HG03575 (cell line): ENCODE measurements at regions not wholly inside any gene's neighbourhood (a gene's known extent, or its start where the extent isn't known, plus 50 kb on each side); places are given as distances from the start of the nearest gene placed in this dataset.

Source experiments
- ATAC-seq: cut with Tn5 transposase; IDR thresholded peaks from one replicate; pipeline ENCODE4 v1.9.1; 2021; ENCODE audit not compliant: unreplicated experiment, insufficient number of reproducible peaks, low FRiP score; ENCODE audit errors: extremely low read depth

DNA sequence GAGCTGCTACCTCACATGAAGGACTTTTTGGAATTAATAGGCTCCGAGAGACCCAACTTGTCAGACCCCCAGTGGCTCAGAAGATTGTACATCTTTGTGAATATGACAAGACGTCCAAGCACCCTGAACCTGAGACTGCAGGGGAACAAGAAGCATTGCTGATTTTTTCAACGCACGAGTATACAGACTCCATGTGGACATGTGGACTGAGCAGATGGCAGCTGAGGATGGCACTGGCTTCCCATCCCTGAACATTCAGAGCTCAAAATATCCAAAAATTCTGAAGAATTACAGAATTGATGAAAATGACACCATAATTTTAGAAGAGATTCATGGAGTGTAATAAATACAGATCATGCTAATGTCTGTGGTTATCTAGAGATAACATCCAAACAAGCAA, 254.1 kb downstream of the MZT1 start:
- ATAC-seq: no peak

DNA sequence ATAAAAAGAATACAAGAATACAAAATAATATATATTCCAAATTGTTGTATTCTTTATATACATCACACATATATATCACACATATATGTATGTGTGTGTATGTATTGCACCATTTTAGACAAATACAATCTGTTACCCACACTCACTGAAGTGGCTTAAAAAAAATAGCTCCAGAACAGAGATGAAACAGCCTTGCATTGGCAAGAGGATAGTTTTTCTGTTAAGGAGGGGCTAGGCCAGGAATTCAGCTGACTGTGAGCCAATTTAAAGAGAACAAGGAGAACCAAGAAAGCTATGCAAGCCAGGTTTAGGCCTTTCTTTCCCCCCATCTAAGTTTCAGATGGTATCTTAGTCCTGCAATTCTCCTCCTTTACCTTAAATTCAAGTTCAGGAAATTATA, 257.5 kb downstream of the MZT1 start:
- no peak for ATAC-seq

DNA sequence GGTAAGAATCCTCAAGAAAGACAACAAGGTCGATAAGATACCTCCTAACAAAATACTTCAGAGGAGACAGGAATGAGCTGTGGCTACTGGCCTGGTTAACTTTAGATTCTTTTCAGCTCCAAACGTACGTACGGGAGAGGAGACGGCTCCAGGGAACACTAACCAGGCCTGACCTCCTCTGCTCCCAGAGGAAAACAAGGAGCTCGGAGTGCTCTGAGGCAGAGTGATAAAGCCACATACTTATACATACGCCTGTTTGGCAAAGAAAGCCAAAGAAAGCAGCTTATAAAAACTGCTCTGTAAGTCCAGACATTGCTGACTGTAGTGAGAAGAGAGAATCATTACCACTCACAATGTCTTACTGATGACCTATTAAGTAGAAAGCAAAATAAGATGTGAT, 263.9 kb downstream of the MZT1 start:
- no peak for ATAC-seq

DNA sequence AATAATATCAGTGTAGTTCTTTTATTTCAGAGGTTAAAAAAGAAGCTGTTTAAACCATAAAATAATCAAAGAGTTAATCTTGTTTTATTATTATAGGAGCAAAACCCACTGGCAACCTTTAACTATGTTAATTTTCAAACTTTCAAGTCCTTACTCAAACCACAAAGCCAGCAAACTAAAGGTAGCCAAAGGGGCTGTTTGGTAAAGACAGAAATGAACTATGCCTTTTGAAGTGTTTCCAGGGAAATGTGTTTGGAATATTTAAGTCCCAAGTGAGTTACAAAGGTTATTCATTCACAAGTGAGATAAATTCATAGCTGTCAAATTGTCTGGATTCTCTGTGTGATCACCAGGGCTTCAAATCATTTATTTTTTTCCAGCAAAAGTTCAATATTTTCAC, 264.7 kb downstream of the MZT1 start:
- no peak for ATAC-seq

DNA sequence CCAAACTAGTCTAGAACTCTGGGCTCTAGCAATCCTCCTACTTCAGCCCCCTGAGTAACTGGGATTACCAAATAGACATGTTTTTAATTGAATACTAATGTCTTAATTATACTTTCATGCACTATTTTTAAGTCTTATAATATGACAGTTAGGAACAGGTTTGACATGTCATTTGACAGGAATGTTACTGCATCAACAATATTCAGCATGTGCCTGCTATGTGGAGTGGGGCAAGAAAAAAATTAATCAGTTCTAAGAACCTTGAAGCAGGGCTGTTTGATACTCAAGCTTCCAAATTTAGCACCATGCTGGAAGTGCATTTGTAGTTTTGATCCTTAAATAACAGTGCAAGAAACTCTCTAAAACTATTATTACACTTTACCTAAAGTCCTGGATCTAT, 265.3 kb downstream of the MZT1 start:
- no peak for ATAC-seq

DNA sequence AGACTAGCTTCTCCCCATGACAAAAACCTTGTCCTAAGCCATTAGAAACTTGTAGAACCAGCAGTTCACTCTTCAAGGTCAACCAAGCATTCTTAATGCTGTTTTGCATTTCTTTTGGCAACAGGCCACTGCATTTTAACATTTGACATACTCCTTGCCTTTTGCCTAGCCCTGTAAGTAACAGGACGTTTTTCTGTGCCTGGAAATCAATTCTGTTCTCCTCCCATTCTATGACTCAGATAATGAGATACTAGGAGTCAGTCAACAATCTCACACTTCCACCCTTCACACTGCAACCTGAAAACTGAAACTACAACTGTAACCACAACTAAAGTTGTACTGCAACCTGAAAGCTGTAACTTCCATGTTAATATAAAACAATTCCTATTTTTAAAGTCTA, 268.7 kb downstream of the MZT1 start:
- no peak for ATAC-seq

DNA sequence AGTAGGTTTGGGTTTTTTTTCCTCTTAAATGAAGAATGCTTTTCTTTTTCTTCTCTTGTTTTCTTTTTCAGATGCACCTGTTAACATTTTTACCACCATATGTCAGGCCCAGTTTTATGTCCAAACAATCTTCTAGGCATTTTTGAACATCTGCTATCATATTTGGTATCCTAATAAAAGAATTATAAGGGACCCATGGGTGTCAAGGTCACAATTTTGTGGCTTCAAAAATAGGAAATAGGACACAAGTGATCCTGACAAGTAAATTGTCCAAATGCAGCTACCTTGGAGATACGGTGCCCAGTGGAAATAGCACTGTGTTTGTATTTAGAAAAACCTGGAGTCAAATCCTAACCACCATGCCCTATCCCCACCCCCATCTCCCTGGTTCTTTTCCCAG, 270.3 kb downstream of the MZT1 start:
- ATAC-seq: no peak

DNA sequence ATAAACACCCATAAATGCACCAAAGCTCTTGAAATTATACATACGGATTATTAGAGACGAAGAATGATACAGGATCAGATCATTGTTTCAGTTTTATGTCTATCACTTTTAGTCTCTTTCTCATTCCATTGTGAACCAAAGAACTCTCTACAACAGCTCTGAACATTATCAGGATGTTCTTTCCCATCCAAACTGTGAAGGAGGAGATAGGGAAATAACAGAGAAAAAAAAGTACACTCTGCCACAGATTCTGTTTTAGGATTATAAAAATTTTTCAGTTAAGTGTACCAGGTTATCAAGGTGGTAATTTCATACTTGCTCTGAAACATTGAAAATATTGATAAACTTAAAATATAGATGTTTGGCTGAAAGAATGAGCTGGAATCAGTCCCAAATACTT, 270.9 kb downstream of the MZT1 start:
- ATAC-seq: no peak

DNA sequence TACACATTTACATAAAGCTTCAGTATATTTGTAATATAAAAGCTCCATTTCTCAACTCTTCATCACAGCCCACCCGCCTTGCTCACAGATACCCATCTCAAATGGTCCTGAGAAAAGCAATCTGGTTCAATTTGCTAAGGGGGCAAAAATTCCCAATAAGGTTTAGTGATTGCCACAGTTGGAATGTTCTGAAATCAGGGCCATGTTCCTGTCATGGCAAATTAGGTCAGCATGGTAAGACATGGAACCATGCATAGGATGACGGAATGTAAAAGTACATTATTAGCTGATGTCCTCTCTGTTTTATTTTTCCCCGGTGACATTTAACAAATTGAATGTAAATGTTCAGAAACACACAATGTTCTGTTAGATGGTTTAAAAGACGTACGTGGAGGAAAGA, 274.3 kb downstream of the MZT1 start:
- ATAC-seq: no peak

DNA sequence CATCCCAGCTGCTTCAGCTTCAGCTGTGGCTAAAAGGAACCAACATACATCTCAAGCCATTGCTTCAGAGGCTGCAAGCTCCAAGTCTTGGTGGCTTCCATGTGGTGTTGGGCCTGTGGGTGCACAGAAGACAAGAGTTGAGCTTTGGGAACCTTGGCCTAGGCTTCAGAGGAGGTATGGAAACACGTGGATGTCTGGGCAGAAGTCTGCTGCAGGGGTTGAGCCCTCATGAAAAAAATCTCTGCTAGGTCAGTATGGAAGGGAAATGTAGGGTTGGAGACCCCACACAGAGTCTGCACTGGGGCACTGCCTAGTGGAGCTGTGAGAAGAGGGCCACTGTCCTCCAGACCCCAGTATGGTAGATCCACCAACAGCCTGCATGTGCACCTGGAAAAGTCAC, 279.3 kb downstream of the MZT1 start:
- ATAC-seq: no peak

DNA sequence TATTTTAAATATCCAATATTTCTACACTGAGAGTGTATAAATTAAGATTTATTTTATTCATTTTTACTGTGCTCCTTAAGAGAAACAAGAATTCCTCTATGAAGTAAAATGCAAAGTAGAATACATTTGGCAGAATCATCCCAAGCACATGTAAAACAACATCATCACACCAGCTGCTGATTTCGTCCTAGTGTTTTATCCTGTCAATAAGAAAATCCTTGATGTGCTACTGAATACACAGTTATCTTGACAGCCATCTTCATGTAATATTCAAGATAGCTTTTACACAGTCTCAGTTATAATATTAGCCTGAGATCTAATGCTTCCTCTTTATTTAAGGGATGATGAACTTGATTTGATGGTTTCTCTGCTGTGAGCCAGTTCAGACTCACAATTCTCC, 282.4 kb downstream of the MZT1 start:
- no peak for ATAC-seq

DNA sequence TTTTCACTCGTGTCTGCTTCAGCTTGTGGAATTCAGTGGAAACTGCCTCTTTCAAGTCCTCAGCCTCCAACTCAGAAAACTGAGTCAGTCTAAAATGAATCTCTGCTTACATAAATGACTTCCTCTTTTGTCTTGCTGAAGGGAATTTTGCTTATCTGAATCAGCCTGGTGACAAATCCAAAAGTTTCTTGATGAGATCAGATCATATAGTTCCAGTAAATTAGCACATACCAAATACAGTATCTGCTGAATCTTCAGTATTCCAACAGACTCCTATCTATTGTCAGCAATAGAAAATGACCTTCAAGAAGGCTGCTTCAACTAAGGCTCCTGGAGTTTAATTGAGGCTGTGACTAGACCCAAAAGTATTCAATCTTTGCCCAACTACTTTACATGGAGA, 290.0 kb downstream of the MZT1 start:
- ATAC-seq: no peak

DNA sequence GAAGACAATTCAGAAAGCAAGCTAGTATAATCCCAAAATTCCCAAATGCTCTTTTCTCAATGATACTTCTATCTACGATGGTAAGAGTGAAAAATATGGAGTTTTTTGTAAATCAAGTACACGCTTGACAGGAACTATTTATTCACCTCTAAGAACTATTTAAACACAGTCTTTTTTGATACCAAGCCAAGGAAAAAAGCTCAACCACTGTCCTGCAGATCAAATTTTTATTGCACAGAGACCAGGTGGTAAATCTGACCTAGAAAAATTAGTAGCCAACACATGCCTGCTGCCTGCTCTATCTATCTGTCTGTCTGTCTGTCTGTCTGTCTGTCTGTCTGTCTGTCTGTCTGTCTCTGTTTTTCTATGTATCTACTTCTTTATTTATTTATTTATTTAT, 292.2 kb downstream of the MZT1 start:
- ATAC-seq: no peak

DNA sequence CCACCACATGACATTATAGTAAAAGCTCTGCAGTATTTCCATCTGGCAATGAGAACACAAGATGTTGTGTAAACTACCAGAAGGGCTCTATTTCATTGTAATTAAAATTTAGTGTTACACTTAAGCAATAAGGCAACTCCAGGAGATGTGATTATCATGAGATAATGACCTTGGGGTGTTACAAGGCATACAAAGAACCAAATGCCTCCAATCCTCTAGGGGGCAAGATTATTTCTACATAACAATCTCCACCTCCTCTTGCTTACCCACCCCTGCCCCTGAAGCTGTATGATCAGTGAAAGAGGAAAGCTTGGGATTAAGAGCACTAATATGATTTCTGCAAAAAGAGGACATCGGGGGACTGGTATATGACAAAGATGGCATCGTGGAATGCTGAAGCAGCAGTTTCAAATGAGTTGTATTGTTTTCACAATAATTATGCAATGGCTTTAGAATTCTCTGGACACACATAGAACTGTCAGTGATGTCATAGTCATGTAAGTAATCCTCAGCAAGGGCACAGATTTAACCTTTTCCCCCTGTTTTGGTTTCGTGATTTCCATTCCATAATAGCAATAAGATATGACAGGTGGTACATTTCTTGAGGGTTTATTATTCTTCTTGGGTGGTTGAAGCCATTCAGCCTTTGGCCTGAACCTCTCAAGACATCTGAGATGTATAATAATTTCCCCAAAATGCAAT, 295.3 kb downstream of the MZT1 start:
- no peak for ATAC-seq

DNA sequence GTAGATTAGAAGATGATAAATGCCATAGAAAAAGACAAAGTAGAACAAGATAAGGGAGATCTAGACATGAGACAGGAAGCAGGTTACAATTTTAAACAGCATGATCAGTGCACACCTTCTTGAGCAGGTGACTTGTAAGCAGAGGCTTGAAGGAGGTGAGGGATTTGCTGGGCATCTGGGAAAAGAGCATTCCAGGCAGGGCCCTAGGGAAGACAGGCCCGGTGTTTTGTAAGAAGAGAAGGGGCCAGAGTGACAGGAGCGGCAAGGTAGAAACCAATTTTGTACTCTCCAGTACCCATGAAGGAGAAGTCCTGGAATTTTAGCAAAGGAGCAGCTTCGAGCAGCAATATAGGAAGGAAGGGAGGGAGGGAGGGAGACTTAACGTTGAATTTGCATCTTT, 296.5 kb downstream of the MZT1 start:
- no peak for ATAC-seq

DNA sequence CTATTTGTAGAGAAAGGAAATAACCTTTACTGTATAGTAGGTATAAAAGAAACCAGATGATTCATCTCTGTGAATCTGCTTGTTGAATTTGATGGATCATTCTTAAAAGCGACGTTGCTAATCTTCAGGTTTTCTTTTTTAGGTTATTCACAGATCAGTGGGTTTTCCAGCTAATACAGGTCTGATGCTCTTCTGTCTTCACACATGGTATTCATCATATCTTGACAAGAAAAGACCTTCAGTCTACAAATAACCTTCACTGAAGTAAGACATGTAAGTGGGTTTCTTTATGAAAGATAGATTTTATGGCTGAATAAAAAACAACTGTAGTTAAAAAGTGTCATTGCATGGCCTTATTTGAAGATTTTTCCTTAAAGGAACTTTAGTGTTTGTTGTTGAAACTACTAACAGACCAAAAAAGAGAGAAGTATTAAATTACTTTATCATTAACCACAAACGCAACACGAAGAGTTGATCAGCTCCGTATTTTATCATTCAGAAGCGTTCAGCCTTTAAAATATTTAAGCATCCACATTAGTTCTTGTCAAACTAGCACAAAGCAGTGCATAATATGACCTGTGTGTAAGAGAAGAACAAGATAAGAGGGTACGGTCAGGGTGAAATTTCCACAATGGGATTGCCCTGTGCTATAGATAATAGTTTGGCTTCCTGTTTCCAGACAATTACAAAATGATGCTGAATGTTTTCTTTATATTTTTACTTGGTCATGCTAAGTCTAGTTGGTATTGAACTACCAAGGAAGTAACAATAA, 299.5 kb downstream of the MZT1 start:
- no peak for ATAC-seq

DNA sequence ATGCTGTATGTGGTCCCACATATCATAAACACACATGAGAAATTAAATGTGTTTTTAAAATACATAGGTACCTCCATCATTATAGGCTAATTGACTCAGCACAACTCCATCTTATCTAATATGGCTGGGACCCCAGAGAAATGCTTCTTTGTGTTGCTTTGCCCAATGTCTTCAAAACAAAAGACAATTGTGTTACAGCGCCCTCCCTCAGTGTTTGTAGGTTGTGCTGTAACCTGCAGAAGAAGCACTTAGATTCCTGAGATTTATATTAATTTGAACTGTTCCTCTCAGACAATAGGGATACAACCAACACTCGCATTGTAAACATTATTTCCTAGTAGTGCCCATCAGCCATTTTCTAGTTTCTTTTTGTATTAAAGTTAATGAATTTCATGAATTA, 303.4 kb downstream of the MZT1 start:
- no peak for ATAC-seq

DNA sequence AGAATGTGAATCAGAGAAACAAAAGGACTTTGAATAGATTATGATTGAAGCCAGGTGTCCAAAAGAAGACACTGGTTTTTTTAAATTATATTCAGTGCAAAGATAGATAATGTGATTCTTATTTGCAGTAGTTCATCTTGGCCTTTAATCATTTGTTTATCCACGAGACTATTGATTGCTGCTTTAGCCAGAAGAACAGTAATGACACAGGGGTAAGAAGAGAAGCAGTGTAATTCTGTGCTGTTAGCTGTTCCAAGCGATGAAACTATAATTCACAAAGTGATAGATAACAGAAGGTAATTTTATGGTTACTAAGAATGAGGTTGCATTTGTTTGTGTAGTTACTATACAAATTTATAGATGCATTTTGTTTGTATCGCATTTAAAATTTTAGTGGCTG, 311.6 kb downstream of the MZT1 start:
- no peak for ATAC-seq

DNA sequence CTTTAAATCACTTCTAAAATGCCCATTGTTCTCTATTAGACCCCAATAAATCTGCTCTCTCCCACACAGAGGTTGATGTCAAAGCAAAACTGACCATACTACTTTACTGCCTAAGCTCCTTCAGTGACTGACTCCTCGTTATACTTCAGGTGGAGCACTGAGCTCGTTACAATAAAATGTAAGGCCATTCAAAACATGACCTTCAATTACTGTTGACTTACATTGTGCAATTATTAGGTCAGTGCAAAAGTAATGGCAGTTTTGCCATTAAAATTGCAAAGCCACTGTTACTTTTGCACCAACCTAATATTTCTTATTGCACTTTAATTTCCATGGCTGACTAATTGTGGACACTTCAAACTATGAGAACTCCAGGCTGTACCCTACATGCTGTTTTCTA, 314.9 kb downstream of the MZT1 start:
- no peak for ATAC-seq

DNA sequence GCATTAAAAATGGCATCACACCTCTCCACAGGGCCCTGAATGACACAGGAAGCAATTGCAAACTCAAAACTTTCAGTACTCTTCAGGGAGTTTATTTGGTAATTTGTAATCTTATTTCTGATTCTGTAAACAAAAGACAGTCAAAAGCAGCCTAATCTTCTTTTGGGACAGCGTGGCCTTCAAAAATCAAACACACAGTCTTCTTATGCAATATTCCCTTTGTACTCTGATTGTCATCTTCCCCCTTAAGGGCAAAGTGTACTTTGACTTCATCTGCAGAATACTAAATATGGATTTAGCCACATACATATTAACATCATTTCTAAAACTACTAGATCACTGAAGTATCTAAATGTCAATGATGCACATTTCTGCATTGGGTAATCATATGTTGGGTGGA, 322.0 kb downstream of the MZT1 start:
- ATAC-seq: no peak
